ENCODE measurements at regions not wholly inside any gene's neighbourhood (a gene's known extent, or its start where the extent isn't known, plus 50 kb on each side); places are given as distances from the start of the nearest gene placed in this dataset.

- TF ChIP-seq ZFX (IDR thresholded peaks at IDR 0.05): no peak
- TF ChIP-seq CTCF (conservative IDR thresholded peaks at IDR 0.05): no peak
- no peak overlapping the region for H3K27ac ChIP-seq
These were observed 244.2 kb downstream of the SPRY1 start for GRCh38 chr4:123640824-123641223.

GRCh38 chr4:123643691-123644090 lies 247.1 kb downstream of the SPRY1 start:
- TF ChIP-seq CTCF (conservative IDR thresholded peaks at IDR 0.05) (no peak), ZFX (IDR thresholded peaks at IDR 0.05) (no peak)
- no peak overlapping the region for H3K27ac ChIP-seq

GRCh38 chr4:123649250-123649644 lies 252.7 kb downstream of the SPRY1 start:
- TF ChIP-seq CTCF (conservative IDR thresholded peaks at IDR 0.05) (no peak), ZFX (IDR thresholded peaks at IDR 0.05) (no peak)
- H3K27ac ChIP-seq: no peak overlapping the region

- no peak for TF ChIP-seq ZFX (IDR thresholded peaks at IDR 0.05)
- TF ChIP-seq CTCF (conservative IDR thresholded peaks at IDR 0.05): no peak
- no peak overlapping the region for H3K27ac ChIP-seq
These were observed 253.2 kb downstream of the SPRY1 start for GRCh38 chr4:123649645-123650391.

GRCh38 chr4:123651066-123651465 lies 254.5 kb downstream of the SPRY1 start:
- H3K27ac ChIP-seq: no peak overlapping the region
- TF ChIP-seq CTCF (conservative IDR thresholded peaks at IDR 0.05) (no peak), ZFX (IDR thresholded peaks at IDR 0.05) (no peak)

- TF ChIP-seq ZFX (IDR thresholded peaks at IDR 0.05) (no peak), CTCF (conservative IDR thresholded peaks at IDR 0.05) (no peak)
- H3K27ac ChIP-seq: no peak overlapping the region
These were observed 255.1 kb downstream of the SPRY1 start for GRCh38 chr4:123651536-123652180.

- TF ChIP-seq CTCF (conservative IDR thresholded peaks at IDR 0.05) (no peak), ZFX (IDR thresholded peaks at IDR 0.05) (no peak)
- H3K27ac ChIP-seq: no peak overlapping the region
These were observed 255.9 kb downstream of the SPRY1 start for GRCh38 chr4:123652476-123652875.
